Esophagus muscularis mucosa (tissue), 3 donors: ENCODE measurements at regions not wholly inside any gene's neighbourhood (a gene's known extent, or its start where the extent isn't known, plus 50 kb on each side); places are given as distances from the start of the nearest gene placed in this dataset.

ENCODE experiments used
- small RNA-seq, 3 donors: library from RNA; depleted of rRNA; stranded (forward); fragments of <200 nt; gene quantifications; one replicate each; pipeline ENCODE3, GENCODE V24; 2016

Small RNA genes lying in the stretch of these regions (small RNA-seq; reads per million reads assigned to genes)
- gene COX6A1P3 (0 reads per million in 3 donors), gene MIR3144 (0 to 0.08 (median 0) reads per million in 3 donors), gene RNA5SP215 (0.17 to 0.68 (median 0.37) reads per million in 3 donors), gene RNU6-214P (0 reads per million in 3 donors)
